ENCODE measurements at regions not wholly inside any gene's neighbourhood (a gene's known extent, or its start where the extent isn't known, plus 50 kb on each side); places are given as distances from the start of the nearest gene placed in this dataset.

DNA sequence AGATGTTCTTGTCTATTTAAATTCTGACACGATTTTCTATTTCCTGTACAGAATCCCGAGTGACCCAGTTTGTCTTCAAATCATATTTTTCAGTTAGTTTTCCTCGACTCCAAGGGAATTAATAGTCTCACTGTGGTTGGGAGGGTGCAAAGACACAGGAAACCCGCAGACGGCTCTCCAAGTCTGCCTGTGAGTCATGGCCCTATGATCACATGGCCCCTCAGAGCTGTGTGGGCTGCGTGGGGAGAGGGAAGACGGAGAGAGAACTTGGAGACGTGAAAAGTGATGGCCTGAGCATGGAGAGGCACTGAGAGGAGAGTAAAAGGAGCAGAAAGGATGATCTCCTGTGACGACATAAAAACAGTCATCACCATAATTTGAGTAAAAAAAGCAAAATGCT lies 989.9 kb downstream of the DCDC2C start:
- ChIA-PET CTCF (interaction anchor here (1.9 kb wide), 1 partner anchor 22 kb away, joined by 6 read pairs; no protein-coding TSS in a partner anchor), POLR2A (no interaction called here)
- Histone ChIP-seq H3K4me3 (ENCODE audit: low read depth, low read length) (no peak overlapping the region), H3K36me3 (ENCODE audit: control insufficient read depth in 2 of 2, insufficient read depth in 1 of 2, low read length in 2 of 2) (no peaks in the 10 kb centered on the region), H3K27ac (ENCODE audit: extremely low read depth, low read depth, low read length) (no peak overlapping the region), H3K4me1 (ENCODE audit: control insufficient read depth, insufficient read depth, low read length) (no peaks in the 10 kb centered on the region), H3K9me3 (ENCODE audit: control insufficient read depth, insufficient read depth, low read depth, low read length) (no peaks in the 10 kb centered on the region)
- no peak for TF ChIP-seq GLI2 (tag by site-specific recombination; IDR thresholded peaks at IDR 0.05; ENCODE audit: borderline replicate concordance, low read depth)

DNA sequence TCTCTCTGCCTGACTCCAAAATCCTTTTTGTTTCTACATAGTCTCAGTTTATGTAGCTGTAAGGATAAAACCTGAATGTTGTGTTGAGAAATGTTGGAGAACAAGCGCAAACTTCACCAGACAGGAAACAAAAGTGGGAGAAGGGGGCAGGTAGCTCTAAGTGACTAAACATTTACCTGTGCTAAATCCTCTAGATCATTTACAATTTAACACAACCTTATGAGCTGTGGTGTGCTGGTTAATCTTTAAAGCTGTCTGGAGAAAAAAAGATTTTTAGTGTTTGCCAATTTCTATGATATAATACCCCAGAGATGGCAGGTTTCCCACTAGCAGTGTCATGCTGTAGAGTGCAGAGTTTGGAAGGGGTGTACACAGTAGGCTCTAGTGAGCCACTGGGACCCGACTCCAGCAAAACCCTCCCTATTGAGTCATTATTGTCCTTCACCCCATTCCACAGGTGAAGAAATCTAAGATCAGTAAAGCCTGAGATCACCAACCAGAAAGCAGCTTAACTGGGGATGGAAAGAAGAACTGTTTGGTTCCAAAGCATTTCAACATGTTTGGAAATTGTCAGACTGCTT lies 992.0 kb downstream of the DCDC2C start:
- TF ChIP-seq ZEB2 (tag by site-specific recombination; IDR thresholded peaks at IDR 0.05), result no peak
- TF ChIP-seq ZBTB11 (tag by site-specific recombination; conservative IDR thresholded peaks at IDR 0.05; ENCODE audit: low read depth), result no peak
- no peak for TF ChIP-seq ZFP69B (tag by site-specific recombination; IDR thresholded peaks at IDR 0.05)
- TF ChIP-seq ZNF473 (tag by site-specific recombination; IDR thresholded peaks at IDR 0.05), result no peak
- no peak for TF ChIP-seq ZNF514 (tag by site-specific recombination; IDR thresholded peaks at IDR 0.05)
- TF ChIP-seq ZNF843 (tag by site-specific recombination; IDR thresholded peaks at IDR 0.05), result no peak
- TF ChIP-seq ZBTB21 (tag by site-specific recombination; IDR thresholded peaks at IDR 0.05), result no peak
- TF ChIP-seq ZNF488 (tag by site-specific recombination; IDR thresholded peaks at IDR 0.05), result no peak
- TF ChIP-seq OVOL3 (tag by site-specific recombination; IDR thresholded peaks at IDR 0.05), result no peak
- no peak for TF ChIP-seq ZNF354C (tag by site-specific recombination; IDR thresholded peaks at IDR 0.05; ENCODE audit: borderline replicate concordance, low read depth)
- no peak for TF ChIP-seq ZSCAN30 (tag by site-specific recombination; IDR thresholded peaks at IDR 0.05)
- no peak for TF ChIP-seq ZNF626 (tag by site-specific recombination; IDR thresholded peaks at IDR 0.05)
- no peak for TF ChIP-seq ZNF112 (tag by site-specific recombination; IDR thresholded peaks at IDR 0.05)
- no peak for TF ChIP-seq ZNF558 (tag by site-specific recombination; IDR thresholded peaks at IDR 0.05)
- TF ChIP-seq GLI2 (tag by site-specific recombination; IDR thresholded peaks at IDR 0.05; ENCODE audit: borderline replicate concordance, low read depth), result no peak
- no peak for TF ChIP-seq ZNF585B (tag by site-specific recombination; IDR thresholded peaks at IDR 0.05)
- Histone ChIP-seq H3K36me3 (ENCODE audit: control insufficient read depth in 2 of 2, insufficient read depth in 1 of 2, low read length in 2 of 2) (no peaks in the 10 kb centered on the region), H3K9me3 (ENCODE audit: control insufficient read depth, insufficient read depth, low read depth, low read length) (no peaks in the 10 kb centered on the region; the same call in 1 of the 2 replicates), H3K27ac (ENCODE audit: extremely low read depth, low read depth, low read length) (no peak overlapping the region), H3K4me3 (ENCODE audit: low read depth, low read length) (no peak overlapping the region), H3K4me1 (ENCODE audit: control insufficient read depth, insufficient read depth, low read length) (no peaks in the 10 kb centered on the region)
- ChIA-PET CTCF (no interaction called here), POLR2A (no interaction called here)

GRCh38 chr2:4715065-4715464 lies 977.1 kb upstream of the SOX11 start:
- H3K27ac ChIP-seq (ENCODE audit: extremely low read depth, low read depth, low read length), result no peak overlapping the region
- ChIA-PET CTCF (interaction anchor here (0.5 to 1.9 kb wide), 14 partner anchors 16 to 759 kb away, joined by 3 to 7 read pairs (median 3); no protein-coding TSS in a partner anchor), POLR2A (no interaction called here)
- no peaks in the 10 kb centered on the region for H3K4me1 ChIP-seq (ENCODE audit: control insufficient read depth, insufficient read depth, low read length)
- no peaks in the 10 kb centered on the region for H3K9me3 ChIP-seq (ENCODE audit: control insufficient read depth, insufficient read depth, low read depth, low read length)
- no peak overlapping the region for H3K4me3 ChIP-seq (ENCODE audit: low read depth, low read length)
- no peaks in the 10 kb centered on the region for H3K36me3 ChIP-seq (ENCODE audit: control insufficient read depth in 2 of 2, insufficient read depth in 1 of 2, low read length in 2 of 2)
- TF ChIP-seq PBX3 (CRISPR knock-in tag; IDR thresholded peaks at IDR 0.05) (no peak), GLIS1 (tag by site-specific recombination; IDR thresholded peaks at IDR 0.05) (no peak), ZNF350 (tag by site-specific recombination; IDR thresholded peaks at IDR 0.05) (no peak), BCL11A (tag by site-specific recombination; IDR thresholded peaks at IDR 0.05; ENCODE audit: low read depth) (no peak), FEZF1 (tag by site-specific recombination; IDR thresholded peaks at IDR 0.05) (no peak), ZNF701 (tag by site-specific recombination; IDR thresholded peaks at IDR 0.05) (no peak), YY1 (tag by site-specific recombination; IDR thresholded peaks at IDR 0.05) (no peak), ZNF280D (tag by site-specific recombination; IDR thresholded peaks at IDR 0.05) (no peak)
